IPS-20b (cell line): ENCODE measurements at regions not wholly inside any gene's neighbourhood (a gene's known extent, or its start where the extent isn't known, plus 50 kb on each side); places are given as distances from the start of the nearest gene placed in this dataset.

ENCODE experiments used
- H3K27ac ChIP-seq: one replicate; pipeline ENCODE4 v1.5.1; 2013; ENCODE audit warnings: low read length
- H3K27me3 ChIP-seq: 2 replicates; pipeline ENCODE4 v1.6.1; 2013; ENCODE audit warnings: mild to moderate bottlenecking, low read length, inconsistent platforms; ENCODE audit not compliant: insufficient read depth
- H3K36me3 ChIP-seq: 2 replicates; pipeline ENCODE4 v1.6.1; 2013; ENCODE audit warnings: low read depth, mild to moderate bottlenecking, inconsistent platforms, low read length, moderate library complexity; ENCODE audit not compliant: insufficient read depth
- H3K4me1 ChIP-seq: 2 replicates; pipeline ENCODE4 v1.6.1; 2013; ENCODE audit warnings: mild to moderate bottlenecking, control low read depth, inconsistent platforms, low read length, moderate library complexity; ENCODE audit not compliant: insufficient read depth
- H3K4me3 ChIP-seq: 2 replicates; pipeline ENCODE4 v1.5.1; 2013; ENCODE audit warnings: mild to moderate bottlenecking, low read length, inconsistent platforms
- H3K9ac ChIP-seq: 2 replicates; pipeline ENCODE4 v1.6.1; 2013; ENCODE audit warnings: low read depth, mild to moderate bottlenecking, inconsistent platforms, low read length, moderate library complexity
- H3K9me3 ChIP-seq: 2 replicates; pipeline ENCODE4 v1.6.1; 2013; ENCODE audit warnings: mild to moderate bottlenecking, low read depth, low read length, inconsistent platforms; ENCODE audit not compliant: insufficient read depth

GRCh38 chr12:25783566-25783965 lies 174.9 kb upstream of the RASSF8 start:
- Histone ChIP-seq H3K4me1 (peaks cover 3% of the 10 kb centered on the region; the same call in 1 of the 2 replicates), H3K27ac (no peak overlapping the region), H3K36me3 (no peaks in the 10 kb centered on the region), H3K9ac (no peak overlapping the region), H3K4me3 (no peak overlapping the region), H3K9me3 (no peaks in the 10 kb centered on the region), H3K27me3 (no peaks in the 10 kb centered on the region)

DNA sequence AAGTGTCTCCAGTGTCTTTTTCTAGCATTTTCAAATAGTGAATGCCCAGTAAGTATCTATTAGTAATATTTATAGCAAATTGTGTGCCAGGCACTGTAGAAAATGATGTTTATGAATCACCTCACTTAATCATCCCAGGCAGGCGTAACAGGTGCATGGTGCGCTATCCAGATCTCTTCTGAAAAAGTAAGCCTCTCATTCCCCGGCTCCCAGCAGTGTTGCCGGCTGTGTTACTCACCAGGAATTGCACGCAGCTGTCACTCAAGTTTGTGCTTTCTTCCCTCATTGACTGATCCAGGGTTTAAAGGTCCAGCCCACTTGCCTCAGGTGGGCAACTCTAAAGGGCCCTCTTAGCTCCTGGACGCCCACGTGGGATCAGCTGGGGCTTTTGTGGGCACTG lies 173.8 kb upstream of the RASSF8 start:
- Histone ChIP-seq H3K27me3 (no peaks in the 10 kb centered on the region), H3K4me1 (peaks cover 7% of the 10 kb centered on the region; the same call in 1 of the 2 replicates), H3K4me3 (no peak overlapping the region), H3K9ac (no peak overlapping the region), H3K9me3 (no peaks in the 10 kb centered on the region), H3K27ac (no peak overlapping the region), H3K36me3 (no peaks in the 10 kb centered on the region)

DNA sequence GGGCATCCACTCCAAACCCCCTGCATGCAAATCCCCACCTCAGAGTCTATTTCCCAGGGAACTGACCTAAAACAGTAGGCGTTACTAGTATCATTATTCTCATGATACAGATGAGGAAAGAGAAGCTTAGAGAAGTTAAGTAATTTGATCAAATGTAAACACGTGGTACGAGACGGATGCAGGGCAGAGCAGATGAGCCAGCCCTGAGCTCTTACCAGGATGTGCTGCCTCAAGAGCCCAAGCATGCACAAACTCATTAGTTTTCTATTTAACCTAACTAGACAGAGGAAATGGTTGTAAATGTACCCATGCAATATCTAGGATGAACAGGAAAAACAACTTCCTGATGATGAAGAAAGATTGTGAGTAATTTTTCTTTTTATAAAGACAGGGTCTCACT lies 173.3 kb upstream of the RASSF8 start:
- Histone ChIP-seq H3K9me3 (no peaks in the 10 kb centered on the region), H3K4me3 (no peak overlapping the region), H3K36me3 (no peaks in the 10 kb centered on the region), H3K4me1 (peaks cover 7% of the 10 kb centered on the region; the same call in 1 of the 2 replicates), H3K9ac (no peak overlapping the region), H3K27ac (no peak overlapping the region), H3K27me3 (no peaks in the 10 kb centered on the region)

DNA sequence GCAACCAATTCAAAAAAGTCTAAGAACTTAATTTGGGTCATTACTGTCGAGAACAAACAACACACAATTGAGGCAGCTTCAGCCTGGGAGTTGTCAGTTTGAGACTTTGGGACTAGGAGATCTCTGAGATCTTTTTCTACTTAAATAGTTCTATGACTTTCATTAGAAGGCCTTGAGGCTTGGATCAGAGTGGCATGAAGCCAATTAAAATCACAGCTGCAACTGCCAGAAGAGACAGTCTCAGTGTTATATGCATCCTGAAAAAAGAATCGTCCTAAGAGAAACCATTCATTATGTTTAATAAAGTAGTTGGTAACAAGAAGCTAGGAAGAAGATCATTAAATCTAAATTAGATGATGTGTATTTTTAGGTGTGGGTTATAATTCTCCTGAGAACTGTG lies 170.8 kb upstream of the RASSF8 start:
- H3K4me3 ChIP-seq = no peak overlapping the region
- H3K9me3 ChIP-seq = no peaks in the 10 kb centered on the region
- no peak overlapping the region for H3K27ac ChIP-seq
- no peaks in the 10 kb centered on the region for H3K36me3 ChIP-seq
- no peak overlapping the region for H3K9ac ChIP-seq
- H3K27me3 ChIP-seq = no peaks in the 10 kb centered on the region
- 0 out of 2 replicates have a peak, but pooled peaks cover 4% of the 10 kb centered on the region for H3K4me1 ChIP-seq

DNA sequence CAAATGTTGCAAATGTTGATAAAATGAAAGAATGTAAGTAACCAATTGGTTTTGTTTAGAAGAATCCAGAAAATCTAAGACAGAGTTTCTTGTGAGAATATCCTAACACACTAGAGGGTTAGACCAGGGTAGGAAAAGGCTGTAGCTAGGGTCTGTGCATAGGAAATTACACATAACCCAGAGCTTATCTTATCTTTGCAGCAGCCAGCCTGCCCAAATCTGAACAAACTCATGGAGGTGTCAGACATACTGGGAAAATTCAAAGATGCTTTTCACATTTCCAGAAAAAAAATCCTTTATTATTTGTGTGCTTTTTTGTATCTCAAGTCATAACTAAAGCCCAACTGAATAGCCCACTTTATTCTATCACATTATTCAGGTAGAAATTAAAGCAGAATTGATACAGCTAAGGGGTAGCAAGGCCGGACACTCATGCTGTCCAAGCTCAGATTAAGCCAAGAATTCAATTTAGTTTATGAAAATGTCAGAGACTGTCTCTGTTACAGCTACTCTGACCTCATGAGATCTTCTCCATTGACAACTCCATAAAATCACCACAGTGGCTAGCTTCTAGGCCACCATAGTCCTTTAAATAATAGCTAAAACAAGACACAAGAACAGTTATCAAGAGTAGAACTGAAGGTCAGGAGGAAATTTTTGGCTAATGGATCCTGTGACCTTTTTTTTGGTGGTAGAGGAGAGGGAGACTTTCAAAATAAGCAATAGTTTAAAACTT lies 169.6 kb upstream of the RASSF8 start:
- no peak overlapping the region for H3K27ac ChIP-seq
- H3K36me3 ChIP-seq = no peaks in the 10 kb centered on the region
- H3K27me3 ChIP-seq = no peaks in the 10 kb centered on the region
- no peak overlapping the region for H3K9ac ChIP-seq
- H3K4me1 ChIP-seq = peaks cover 7% of the 10 kb centered on the region; the same call in 1 of the 2 replicates
- no peaks in the 10 kb centered on the region for H3K9me3 ChIP-seq
- H3K4me3 ChIP-seq = no peak overlapping the region

DNA sequence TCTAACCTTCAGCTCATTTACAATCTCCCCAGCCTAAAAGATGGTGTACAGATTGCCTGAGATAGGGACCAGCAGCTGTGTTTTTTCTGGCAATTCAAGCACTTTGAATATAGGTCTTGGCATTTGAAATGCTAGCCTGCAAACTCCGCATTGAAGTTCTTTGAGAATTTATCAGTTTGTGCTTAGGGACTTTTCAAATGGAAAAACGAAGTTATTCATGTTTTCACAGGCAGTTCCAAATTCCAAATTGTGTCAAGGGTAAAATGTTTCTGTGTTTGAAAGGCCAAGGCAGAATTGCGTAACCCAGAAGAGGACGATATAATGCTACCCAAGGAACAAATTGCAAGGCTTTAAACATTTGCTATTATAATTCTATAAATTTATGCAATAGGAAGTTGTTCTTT lies 168.9 kb upstream of the RASSF8 start:
- Histone ChIP-seq H3K4me1 (peaks cover 12% of the 10 kb centered on the region; the same call in 1 of the 2 replicates), H3K9me3 (no peaks in the 10 kb centered on the region), H3K9ac (no peak overlapping the region), H3K27ac (no peak overlapping the region), H3K27me3 (no peaks in the 10 kb centered on the region), H3K4me3 (no peak overlapping the region), H3K36me3 (no peaks in the 10 kb centered on the region)

DNA sequence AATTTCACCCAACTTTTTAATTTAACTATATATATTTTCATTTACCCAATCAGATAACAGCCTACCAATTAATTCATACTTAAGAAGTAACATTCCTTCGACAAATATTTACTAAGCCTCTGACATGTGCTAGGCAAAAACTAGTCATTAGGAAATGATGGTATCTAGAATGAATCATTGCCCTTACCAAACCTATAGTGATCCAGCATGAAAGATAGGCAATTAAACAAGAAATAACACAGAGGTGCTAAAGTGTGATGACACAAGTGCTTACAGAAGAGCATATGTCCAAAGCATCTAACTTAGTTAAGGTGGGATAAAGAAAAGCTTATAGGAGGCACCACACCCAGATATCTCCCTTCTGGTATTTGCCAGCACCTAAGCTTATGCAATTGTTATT lies 166.5 kb upstream of the RASSF8 start:
- Histone ChIP-seq H3K9ac (no peak overlapping the region), H3K27ac (no peak overlapping the region), H3K4me3 (no peak overlapping the region), H3K36me3 (no peaks in the 10 kb centered on the region), H3K4me1 (peaks cover 17% of the 10 kb centered on the region; the same call in 1 of the 2 replicates), H3K27me3 (no peaks in the 10 kb centered on the region), H3K9me3 (no peaks in the 10 kb centered on the region)

- H3K27ac ChIP-seq = no peak overlapping the region
- no peaks in the 10 kb centered on the region for H3K36me3 ChIP-seq
- no peak overlapping the region for H3K4me3 ChIP-seq
- H3K9me3 ChIP-seq = no peaks in the 10 kb centered on the region
- H3K9ac ChIP-seq = no peak overlapping the region
- peaks cover 17% of the 10 kb centered on the region; the same call in 1 of the 2 replicates for H3K4me1 ChIP-seq
- no peaks in the 10 kb centered on the region for H3K27me3 ChIP-seq
Observed at GRCh38 chr12:25793196-25793595, 165.3 kb upstream of the RASSF8 start.

DNA sequence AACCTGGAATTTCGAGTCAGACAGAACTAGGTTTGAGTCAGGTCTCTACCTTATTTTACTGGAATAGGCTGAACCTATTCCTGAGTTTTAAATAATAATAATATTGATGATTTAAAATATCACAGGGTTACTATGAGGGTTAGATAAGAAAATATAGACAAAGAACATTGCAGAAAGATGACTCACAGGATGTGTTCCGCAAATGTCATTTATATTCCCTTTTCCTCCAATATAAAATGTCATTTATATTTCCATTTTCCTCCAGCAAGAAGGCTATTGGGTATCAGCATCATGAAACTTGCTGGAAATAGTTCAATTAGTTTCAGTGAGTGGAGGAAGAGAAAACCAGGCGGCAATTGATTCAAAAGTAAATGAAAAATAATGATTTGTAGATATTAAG lies 163.9 kb upstream of the RASSF8 start:
- no peaks in the 10 kb centered on the region for H3K36me3 ChIP-seq
- peaks cover 14% of the 10 kb centered on the region; the same call in 1 of the 2 replicates for H3K4me1 ChIP-seq
- no peaks in the 10 kb centered on the region for H3K9me3 ChIP-seq
- no peak overlapping the region for H3K4me3 ChIP-seq
- H3K27me3 ChIP-seq = no peaks in the 10 kb centered on the region
- no peak overlapping the region for H3K27ac ChIP-seq
- H3K9ac ChIP-seq = no peak overlapping the region

DNA sequence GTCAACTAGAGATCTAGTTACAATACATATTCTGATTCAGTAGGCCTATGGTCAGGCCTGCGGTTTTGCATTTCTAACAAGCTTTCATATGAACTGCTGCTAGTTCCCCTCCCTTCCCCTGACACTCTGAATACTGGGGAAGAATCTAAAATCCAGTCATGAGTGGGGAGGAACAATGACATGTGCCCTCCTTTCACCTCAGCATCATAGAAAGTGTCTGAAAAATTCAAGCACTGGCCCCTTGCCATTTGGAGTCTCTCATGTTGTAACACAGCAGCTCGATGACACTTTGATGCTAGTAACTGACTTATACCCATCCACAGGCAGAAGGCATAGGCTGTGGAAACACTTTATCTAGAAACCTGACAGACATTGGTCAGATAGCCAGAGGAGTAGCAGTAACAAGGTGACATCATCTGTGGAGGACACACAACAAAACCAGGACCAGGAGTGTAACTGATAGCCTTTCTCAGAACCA lies 161.9 kb upstream of the RASSF8 start:
- H3K9ac ChIP-seq = no peak overlapping the region
- H3K9me3 ChIP-seq = no peaks in the 10 kb centered on the region; the same call in 1 of the 2 replicates
- H3K4me1 ChIP-seq = peaks cover 13% of the 10 kb centered on the region; the same call in 1 of the 2 replicates
- H3K27ac ChIP-seq = no peak overlapping the region
- no peak overlapping the region for H3K4me3 ChIP-seq
- no peaks in the 10 kb centered on the region for H3K27me3 ChIP-seq
- H3K36me3 ChIP-seq = no peaks in the 10 kb centered on the region

- H3K9me3 ChIP-seq = no peaks in the 10 kb centered on the region; the same call in 1 of the 2 replicates
- peaks cover 17% of the 10 kb centered on the region; the same call in 1 of the 2 replicates for H3K4me1 ChIP-seq
- no peak overlapping the region for H3K4me3 ChIP-seq
- no peak overlapping the region for H3K27ac ChIP-seq
- no peaks in the 10 kb centered on the region for H3K27me3 ChIP-seq
- H3K36me3 ChIP-seq = no peaks in the 10 kb centered on the region
- no peak overlapping the region for H3K9ac ChIP-seq
Observed at GRCh38 chr12:25797386-25797785, 161.1 kb upstream of the RASSF8 start.

- H3K27me3 ChIP-seq = no peaks in the 10 kb centered on the region
- peaks cover 17% of the 10 kb centered on the region; the same call in 1 of the 2 replicates for H3K4me1 ChIP-seq
- H3K9ac ChIP-seq = no peak overlapping the region
- H3K27ac ChIP-seq = no peak overlapping the region
- H3K4me3 ChIP-seq = no peak overlapping the region
- no peaks in the 10 kb centered on the region; the same call in 1 of the 2 replicates for H3K9me3 ChIP-seq
- H3K36me3 ChIP-seq = no peaks in the 10 kb centered on the region
Observed at GRCh38 chr12:25797949-25798348, 160.5 kb upstream of the RASSF8 start.
